OCI-LY7 (cell line): ENCODE measurements at regions not wholly inside any gene's neighbourhood (a gene's known extent, or its start where the extent isn't known, plus 50 kb on each side); places are given as distances from the start of the nearest gene placed in this dataset.

Source experiments
- EZH2phosphoT487 ChIP-seq: fragments of 200-600 bp; sonication (generic); IDR thresholded peaks from 2 replicates; pipeline ENCODE4 v1.6.1; 2018; ENCODE audit warnings: low read depth, borderline replicate concordance, mild to moderate bottlenecking, mixed run types, antibody characterized with exemption, low read length, moderate library complexity, mixed read lengths
- TF ChIP-seq, protein P1 (sequence below): fragments of 200-600 bp; sonication (generic); conservative IDR thresholded peaks from 2 replicates; pipeline ENCODE4 v1.5.1; 2014; ENCODE audit warnings: mild to moderate bottlenecking, antibody characterized with exemption, low read length, moderate library complexity, mixed read lengths

DNA sequence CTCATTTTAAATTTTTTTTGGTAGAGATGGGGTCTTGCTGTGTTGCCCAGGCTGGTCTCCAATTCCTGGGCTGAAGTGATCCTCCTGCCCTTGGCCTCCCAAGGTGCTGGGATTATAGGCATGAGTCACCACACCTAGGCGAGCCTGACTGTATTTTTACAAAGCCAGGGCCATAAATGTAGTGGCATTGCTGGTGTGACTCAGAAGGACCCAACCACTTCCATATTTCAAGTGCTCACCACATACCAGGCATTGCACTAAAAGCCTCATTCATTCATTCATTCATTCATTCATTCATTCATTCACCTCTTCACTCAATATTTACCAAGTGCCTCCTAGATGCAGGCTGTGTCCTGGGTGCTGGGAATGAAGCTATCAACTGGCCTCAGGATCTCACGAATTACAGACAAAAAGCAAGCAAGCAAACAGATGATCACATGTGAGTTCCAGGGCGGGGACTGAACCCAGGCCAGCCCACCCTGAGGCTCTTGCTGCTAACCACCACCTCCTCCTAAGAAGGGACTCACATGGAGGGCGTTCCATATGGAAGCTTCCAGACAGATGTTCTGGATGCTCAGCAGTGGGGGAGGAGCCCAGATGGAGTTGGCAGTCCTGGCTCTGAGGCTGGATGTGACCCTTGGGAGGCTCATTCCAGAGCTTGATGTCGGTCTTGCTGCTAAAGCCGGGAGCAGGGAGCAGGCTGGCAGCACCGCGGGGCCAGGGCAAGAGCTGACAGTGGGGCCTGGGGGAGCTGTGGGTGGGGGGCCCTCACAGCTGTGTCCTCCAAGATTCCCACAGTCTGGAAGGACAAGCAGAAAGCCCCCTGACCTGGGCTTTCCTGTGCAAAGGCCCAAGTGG is 158.8 kb downstream of the CTTN start:
- TF ChIP-seq, protein P1, sequence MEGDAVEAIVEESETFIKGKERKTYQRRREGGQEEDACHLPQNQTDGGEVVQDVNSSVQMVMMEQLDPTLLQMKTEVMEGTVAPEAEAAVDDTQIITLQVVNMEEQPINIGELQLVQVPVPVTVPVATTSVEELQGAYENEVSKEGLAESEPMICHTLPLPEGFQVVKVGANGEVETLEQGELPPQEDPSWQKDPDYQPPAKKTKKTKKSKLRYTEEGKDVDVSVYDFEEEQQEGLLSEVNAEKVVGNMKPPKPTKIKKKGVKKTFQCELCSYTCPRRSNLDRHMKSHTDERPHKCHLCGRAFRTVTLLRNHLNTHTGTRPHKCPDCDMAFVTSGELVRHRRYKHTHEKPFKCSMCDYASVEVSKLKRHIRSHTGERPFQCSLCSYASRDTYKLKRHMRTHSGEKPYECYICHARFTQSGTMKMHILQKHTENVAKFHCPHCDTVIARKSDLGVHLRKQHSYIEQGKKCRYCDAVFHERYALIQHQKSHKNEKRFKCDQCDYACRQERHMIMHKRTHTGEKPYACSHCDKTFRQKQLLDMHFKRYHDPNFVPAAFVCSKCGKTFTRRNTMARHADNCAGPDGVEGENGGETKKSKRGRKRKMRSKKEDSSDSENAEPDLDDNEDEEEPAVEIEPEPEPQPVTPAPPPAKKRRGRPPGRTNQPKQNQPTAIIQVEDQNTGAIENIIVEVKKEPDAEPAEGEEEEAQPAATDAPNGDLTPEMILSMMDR: no peak
- no peak for TF ChIP-seq EZH2phosphoT487
